ENCODE measurements at regions not wholly inside any gene's neighbourhood (a gene's known extent, or its start where the extent isn't known, plus 50 kb on each side); places are given as distances from the start of the nearest gene placed in this dataset.

GRCh38 chr21:35196128-35196527 is 147.0 kb upstream of the RUNX1 start:
- TF ChIP-seq POLR2A (IDR thresholded peaks at IDR 0.05): no peak
- no peak for TF ChIP-seq EP300 (IDR thresholded peaks at IDR 0.05)
- no peak for TF ChIP-seq CTCF (IDR thresholded peaks at IDR 0.05)
- TF ChIP-seq POLR2AphosphoS5 (IDR thresholded peaks at IDR 0.05): no peak
- ATAC-seq (ENCODE audit: low FRiP score in 2 of 2) (no peak), DNase-seq (no peak)
- Histone ChIP-seq H3K9me3 (no peaks in the 10 kb centered on the region), H3K4me3 (no peak overlapping the region), H3K27me3 (no peaks in the 10 kb centered on the region), H3K27ac (no peak overlapping the region), H3K4me1 (no peaks in the 10 kb centered on the region), H3K36me3 (no peaks in the 10 kb centered on the region)
- 91% methylated on average over 5 of the region's 5 CpGs for WGBS, 2 donors

GRCh38 chr21:35195232-35195631 is 146.1 kb upstream of the RUNX1 start:
- Histone ChIP-seq H3K36me3 (no peaks in the 10 kb centered on the region), H3K27ac (no peak overlapping the region), H3K9me3 (no peaks in the 10 kb centered on the region), H3K27me3 (no peaks in the 10 kb centered on the region), H3K4me1 (no peaks in the 10 kb centered on the region), H3K4me3 (no peak overlapping the region)
- DNase-seq (no peak), ATAC-seq (ENCODE audit: low FRiP score in 2 of 2) (no peak)
- TF ChIP-seq EP300 (IDR thresholded peaks at IDR 0.05): no peak
- no peak for TF ChIP-seq POLR2AphosphoS5 (IDR thresholded peaks at IDR 0.05)
- TF ChIP-seq POLR2A (IDR thresholded peaks at IDR 0.05): no peak
- no peak for TF ChIP-seq CTCF (IDR thresholded peaks at IDR 0.05)
- 75 to 88% methylated on average over 1 of the region's 1 CpG for WGBS, 2 donors

DNA sequence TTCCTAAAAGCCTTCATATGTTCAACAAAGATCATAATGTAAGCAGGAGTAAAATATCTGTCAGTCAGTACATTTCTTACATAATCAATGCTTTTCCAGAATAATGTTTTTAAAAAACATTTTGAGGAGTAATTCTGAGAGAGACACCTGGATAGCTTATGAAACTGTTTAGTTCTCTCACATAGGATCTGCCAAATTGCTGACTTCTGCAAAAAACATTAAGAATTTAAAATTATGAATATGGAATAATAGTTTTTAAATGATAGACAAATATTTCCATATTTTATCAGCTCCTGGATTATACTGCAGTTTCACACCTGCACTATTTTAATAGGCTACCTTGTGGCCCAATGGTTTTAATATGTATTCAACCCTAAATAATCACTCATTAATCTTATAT is 142.7 kb upstream of the RUNX1 start:
- no peaks in the 10 kb centered on the region for H3K36me3 ChIP-seq
- H3K4me1 ChIP-seq: no peaks in the 10 kb centered on the region
- DNase-seq (no peak), ATAC-seq (ENCODE audit: low FRiP score in 2 of 2) (no peak)
- no peaks in the 10 kb centered on the region for H3K27me3 ChIP-seq
- H3K27ac ChIP-seq: no peak overlapping the region
- TF ChIP-seq POLR2A (IDR thresholded peaks at IDR 0.05) (no peak), EP300 (IDR thresholded peaks at IDR 0.05) (no peak), CTCF (IDR thresholded peaks at IDR 0.05) (no peak), POLR2AphosphoS5 (IDR thresholded peaks at IDR 0.05) (no peak)
- H3K4me3 ChIP-seq: no peak overlapping the region
- H3K9me3 ChIP-seq: no peaks in the 10 kb centered on the region

- Histone ChIP-seq H3K27ac (no peak overlapping the region), H3K27me3 (no peaks in the 10 kb centered on the region), H3K36me3 (no peaks in the 10 kb centered on the region), H3K9me3 (no peaks in the 10 kb centered on the region), H3K4me3 (no peak overlapping the region), H3K4me1 (no peaks in the 10 kb centered on the region)
- no peak for TF ChIP-seq CTCF (IDR thresholded peaks at IDR 0.05)
- no peak for TF ChIP-seq POLR2A (IDR thresholded peaks at IDR 0.05)
- no peak for TF ChIP-seq EP300 (IDR thresholded peaks at IDR 0.05)
- no peak for TF ChIP-seq POLR2AphosphoS5 (IDR thresholded peaks at IDR 0.05)
- 77 to 84% methylated on average over 6 of the region's 6 CpGs for WGBS, 2 donors
- DNase-seq: no peak
- no peak for ATAC-seq (ENCODE audit: low FRiP score in 2 of 2)
Measured at GRCh38 chr21:35191128-35191527, 142.0 kb upstream of the RUNX1 start.

GRCh38 chr21:35190201-35190701 is 141.1 kb upstream of the RUNX1 start:
- TF ChIP-seq EP300 (IDR thresholded peaks at IDR 0.05) (no peak), CTCF (IDR thresholded peaks at IDR 0.05) (no peak), POLR2A (IDR thresholded peaks at IDR 0.05) (no peak), POLR2AphosphoS5 (IDR thresholded peaks at IDR 0.05) (no peak)
- WGBS, 2 donors: 87 to 93% methylated on average over 5 of the region's 5 CpGs
- H3K9me3 ChIP-seq: no peaks in the 10 kb centered on the region
- H3K27me3 ChIP-seq: no peaks in the 10 kb centered on the region
- no peak overlapping the region for H3K27ac ChIP-seq
- ATAC-seq (ENCODE audit: low FRiP score in 2 of 2): no peak
- no peaks in the 10 kb centered on the region for H3K36me3 ChIP-seq
- H3K4me1 ChIP-seq: no peaks in the 10 kb centered on the region
- no peak for DNase-seq
- no peak overlapping the region for H3K4me3 ChIP-seq

Measured in upper lobe of left lung (tissue), 6 donors.